DND-41 (cell line): ENCODE measurements at regions not wholly inside any gene's neighbourhood (a gene's known extent, or its start where the extent isn't known, plus 50 kb on each side); places are given as distances from the start of the nearest gene placed in this dataset.
A peak's percentile ranks its signal among the peaks of the same experiment; 100 is the strongest.
"Not testable (repeated sequence)": the region's sequence is repeated elsewhere in the genome, so short reads cannot be mapped to it uniquely, and the experiment has no call there.

Experiments
- ATAC-seq: fragments of 200-7000 bp; cut with Tn5 transposase; 3 replicates; pipeline ENCODE4 v1.9.1; 2021; ENCODE audit warnings: low read depth; ENCODE audit not compliant: insufficient read depth
- DNase-seq: peaks from one replicate; pipeline ENCODE4 v3.0.0-alpha.2; 2020
- H2AFZ ChIP-seq: 2 replicates; pipeline ENCODE4 v1.6.0; 2012; ENCODE audit warnings: low read depth, low read length
- H3K27ac ChIP-seq: 2 replicates; pipeline ENCODE4 v1.5.1; 2012; ENCODE audit warnings: low read length, inconsistent platforms
- H3K27me3 ChIP-seq: fragments of 200-600 bp; sonication (generic); 2 replicates; pipeline ENCODE4 v1.6.0; 2012; ENCODE audit warnings: low read length, mild to moderate bottlenecking, inconsistent platforms; ENCODE audit not compliant: insufficient read depth, poor library complexity
- H3K36me3 ChIP-seq: 2 replicates; pipeline ENCODE4 v1.5.1; 2012; ENCODE audit warnings: low read length, inconsistent platforms; ENCODE audit not compliant: insufficient read depth
- H3K4me1 ChIP-seq: 2 replicates; pipeline ENCODE4 v1.5.1; 2012; ENCODE audit warnings: mild to moderate bottlenecking, low read length; ENCODE audit not compliant: insufficient read depth
- H3K4me2 ChIP-seq: 2 replicates; pipeline ENCODE4 v1.6.0; 2012; ENCODE audit warnings: mild to moderate bottlenecking, moderate library complexity, low read length, inconsistent platforms; ENCODE audit not compliant: insufficient read depth
- H3K4me3 ChIP-seq, 2 experiments: fragments of 200-600 bp in 1 of 2; shearing (Covaris generic) in 1 of 2; 2 replicates each; pipeline ENCODE4 v1.5.1; 2012 to 2016; ENCODE audit warnings: inconsistent platforms in 2 of 2, low read length in 2 of 2, mild to moderate bottlenecking in 2 of 2, low read depth in 1 of 2, moderate library complexity in 1 of 2
- H3K79me2 ChIP-seq: 2 replicates; pipeline ENCODE4 v1.6.0; 2012; ENCODE audit warnings: low read length, inconsistent platforms; ENCODE audit not compliant: insufficient read depth
- H3K9ac ChIP-seq: 2 replicates; pipeline ENCODE4 v1.6.0; 2012; ENCODE audit warnings: low read depth, mild to moderate bottlenecking, inconsistent platforms, low read length, moderate library complexity
- H3K9me3 ChIP-seq: 2 replicates; pipeline ENCODE4 v1.5.1; 2012; ENCODE audit warnings: low read length, moderate library complexity, mild to moderate bottlenecking, inconsistent platforms; ENCODE audit not compliant: insufficient read depth, severe bottlenecking
- H4K20me1 ChIP-seq: 2 replicates; pipeline ENCODE4 v1.6.0; 2012; ENCODE audit warnings: low read length; ENCODE audit not compliant: insufficient read depth
- EZH2 ChIP-seq: IDR thresholded peaks from 3 replicates; pipeline ENCODE4 v1.6.1; 2012; ENCODE audit warnings: borderline replicate concordance, low read depth, mild to moderate bottlenecking, moderate library complexity, low read length, inconsistent platforms; ENCODE audit not compliant: severe bottlenecking
- TF ChIP-seq, protein P1 (sequence below): IDR thresholded peaks from 2 replicates; pipeline ENCODE4 v1.5.1; 2012; ENCODE audit warnings: borderline replicate concordance, low read length, moderate library complexity, mild to moderate bottlenecking; ENCODE audit not compliant: poor library complexity, severe bottlenecking; ENCODE audit errors: extremely low read depth

GRCh38 chr17:6373599-6373998, 61.3 kb downstream of the AIPL1 start:
- not testable (repeated sequence) for DNase-seq, H3K9me3 ChIP-seq, ATAC-seq, H3K4me2 ChIP-seq, H3K79me2 ChIP-seq, H3K27me3 ChIP-seq, H3K27ac ChIP-seq, H2AFZ ChIP-seq, H3K36me3 ChIP-seq, H3K4me3 ChIP-seq, H3K9ac ChIP-seq, H3K4me1 ChIP-seq, H4K20me1 ChIP-seq

DNA sequence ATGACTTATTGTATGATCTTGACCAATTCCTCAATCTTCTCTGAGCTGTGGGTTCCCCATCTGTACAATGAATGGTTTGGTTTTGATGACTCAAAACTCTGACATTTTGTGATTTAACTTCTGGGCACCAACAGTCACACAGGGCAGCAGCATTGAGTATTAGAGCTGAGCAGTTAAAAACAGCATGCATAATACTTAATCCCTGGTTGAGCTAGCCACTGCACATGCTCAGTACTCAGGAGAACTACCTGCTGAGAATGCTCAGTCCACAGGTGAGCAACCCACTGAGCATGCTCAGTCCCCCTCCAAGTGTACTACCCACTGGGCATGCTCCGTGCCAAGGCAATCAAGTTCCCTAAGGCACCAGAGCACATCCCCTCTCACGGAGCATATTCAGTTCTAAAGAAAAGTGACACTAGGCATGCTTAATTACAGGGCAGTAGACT, 68.7 kb downstream of the AIPL1 start:
- no peak for ATAC-seq

DNA sequence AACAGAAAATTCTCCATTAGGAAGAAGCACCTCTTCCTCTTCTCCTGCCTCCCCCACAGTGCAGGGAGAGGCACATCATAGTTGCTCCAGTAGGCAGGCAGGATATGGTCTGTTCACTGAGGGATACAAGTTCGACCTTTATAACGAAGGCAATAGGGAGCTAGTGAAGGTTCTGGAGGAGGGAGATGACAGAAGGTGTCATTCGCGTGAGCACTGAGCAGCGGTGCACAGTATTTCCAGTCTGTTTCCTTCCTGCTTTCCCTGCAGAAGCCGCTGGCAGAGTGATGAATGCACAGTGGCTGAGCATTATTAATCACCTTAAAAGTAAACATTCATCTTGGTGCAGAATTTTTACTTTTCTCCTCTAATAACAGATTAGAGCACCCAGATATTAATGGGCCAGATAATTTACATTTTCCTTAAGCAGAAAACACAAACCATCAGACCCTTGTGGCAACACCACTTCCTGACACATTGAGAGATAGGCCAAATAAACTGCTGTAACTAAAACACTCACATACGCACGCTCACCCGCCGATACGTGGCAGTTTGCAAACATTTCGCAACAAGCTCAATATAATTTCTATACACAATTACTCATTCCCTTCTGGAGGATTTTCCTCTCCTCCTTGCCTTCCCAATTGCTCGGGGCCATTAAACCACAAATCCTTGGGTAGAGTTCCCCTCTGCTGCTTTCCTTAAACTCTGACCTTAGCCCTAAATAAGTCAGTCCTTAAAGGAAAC, 69.5 kb downstream of the AIPL1 start:
- Histone ChIP-seq H3K9ac (no peak overlapping the region), H3K4me1 (no peaks in the 10 kb centered on the region), H3K27me3 (peaks cover 25% of the 10 kb centered on the region), H3K36me3 (no peaks in the 10 kb centered on the region), H2AFZ (no peak overlapping the region), H3K4me3 (no peak overlapping the region), H4K20me1 (no peaks in the 10 kb centered on the region; the same call in 1 of the 2 replicates), H3K79me2 (no peaks in the 10 kb centered on the region), H3K4me2 (no peak overlapping the region), H3K9me3 (no peaks in the 10 kb centered on the region), H3K27ac (no peak overlapping the region)
- DNase-seq (no peak), ATAC-seq (no peak)
- no peak for TF ChIP-seq EZH2

More for the DNA sequence above, 68.7 kb downstream of the AIPL1 start:
- Histone ChIP-seq H3K4me1 (no peaks in the 10 kb centered on the region), H3K9ac (no peak overlapping the region), H3K9me3 (no peaks in the 10 kb centered on the region), H4K20me1 (no peaks in the 10 kb centered on the region; the same call in 1 of the 2 replicates), H3K27me3 (peaks cover 21% of the 10 kb centered on the region), H3K4me2 (no peak overlapping the region), H2AFZ (no peak overlapping the region), H3K36me3 (no peaks in the 10 kb centered on the region), H3K79me2 (no peaks in the 10 kb centered on the region), H3K27ac (no peak overlapping the region), H3K4me3 (no peak overlapping the region)
- DNase-seq = no peak
- TF ChIP-seq, protein P1, sequence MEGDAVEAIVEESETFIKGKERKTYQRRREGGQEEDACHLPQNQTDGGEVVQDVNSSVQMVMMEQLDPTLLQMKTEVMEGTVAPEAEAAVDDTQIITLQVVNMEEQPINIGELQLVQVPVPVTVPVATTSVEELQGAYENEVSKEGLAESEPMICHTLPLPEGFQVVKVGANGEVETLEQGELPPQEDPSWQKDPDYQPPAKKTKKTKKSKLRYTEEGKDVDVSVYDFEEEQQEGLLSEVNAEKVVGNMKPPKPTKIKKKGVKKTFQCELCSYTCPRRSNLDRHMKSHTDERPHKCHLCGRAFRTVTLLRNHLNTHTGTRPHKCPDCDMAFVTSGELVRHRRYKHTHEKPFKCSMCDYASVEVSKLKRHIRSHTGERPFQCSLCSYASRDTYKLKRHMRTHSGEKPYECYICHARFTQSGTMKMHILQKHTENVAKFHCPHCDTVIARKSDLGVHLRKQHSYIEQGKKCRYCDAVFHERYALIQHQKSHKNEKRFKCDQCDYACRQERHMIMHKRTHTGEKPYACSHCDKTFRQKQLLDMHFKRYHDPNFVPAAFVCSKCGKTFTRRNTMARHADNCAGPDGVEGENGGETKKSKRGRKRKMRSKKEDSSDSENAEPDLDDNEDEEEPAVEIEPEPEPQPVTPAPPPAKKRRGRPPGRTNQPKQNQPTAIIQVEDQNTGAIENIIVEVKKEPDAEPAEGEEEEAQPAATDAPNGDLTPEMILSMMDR = no peak
- no peak for TF ChIP-seq EZH2

GRCh38 chr17:6361733-6362132, 73.2 kb downstream of the AIPL1 start:
- peak; percentile 32 for DNase-seq
- peaks cover 25% of the 10 kb centered on the region for H3K27me3 ChIP-seq
- TF ChIP-seq EZH2 = no peak
- TF ChIP-seq, protein P1 = no peak

More at GRCh38 chr17:6361733-6362132, 73.2 kb downstream of the AIPL1 start:
- H3K4me3 ChIP-seq = no peak overlapping the region
- no peaks in the 10 kb centered on the region for H3K79me2 ChIP-seq
- H2AFZ ChIP-seq = no peak overlapping the region
- H4K20me1 ChIP-seq = no peaks in the 10 kb centered on the region; the same call in 1 of the 2 replicates
- no peaks in the 10 kb centered on the region for H3K36me3 ChIP-seq
- H3K9me3 ChIP-seq = no peaks in the 10 kb centered on the region
- peak; percentile 68; the same call in 2 of the 3 replicates for ATAC-seq
- H3K4me1 ChIP-seq = no peaks in the 10 kb centered on the region
- no peak overlapping the region for H3K27ac ChIP-seq
- no peak overlapping the region for H3K4me2 ChIP-seq
- H3K9ac ChIP-seq = no peak overlapping the region
